ENCODE measurements at regions not wholly inside any gene's neighbourhood (a gene's known extent, or its start where the extent isn't known, plus 50 kb on each side); places are given as distances from the start of the nearest gene placed in this dataset.

DNA sequence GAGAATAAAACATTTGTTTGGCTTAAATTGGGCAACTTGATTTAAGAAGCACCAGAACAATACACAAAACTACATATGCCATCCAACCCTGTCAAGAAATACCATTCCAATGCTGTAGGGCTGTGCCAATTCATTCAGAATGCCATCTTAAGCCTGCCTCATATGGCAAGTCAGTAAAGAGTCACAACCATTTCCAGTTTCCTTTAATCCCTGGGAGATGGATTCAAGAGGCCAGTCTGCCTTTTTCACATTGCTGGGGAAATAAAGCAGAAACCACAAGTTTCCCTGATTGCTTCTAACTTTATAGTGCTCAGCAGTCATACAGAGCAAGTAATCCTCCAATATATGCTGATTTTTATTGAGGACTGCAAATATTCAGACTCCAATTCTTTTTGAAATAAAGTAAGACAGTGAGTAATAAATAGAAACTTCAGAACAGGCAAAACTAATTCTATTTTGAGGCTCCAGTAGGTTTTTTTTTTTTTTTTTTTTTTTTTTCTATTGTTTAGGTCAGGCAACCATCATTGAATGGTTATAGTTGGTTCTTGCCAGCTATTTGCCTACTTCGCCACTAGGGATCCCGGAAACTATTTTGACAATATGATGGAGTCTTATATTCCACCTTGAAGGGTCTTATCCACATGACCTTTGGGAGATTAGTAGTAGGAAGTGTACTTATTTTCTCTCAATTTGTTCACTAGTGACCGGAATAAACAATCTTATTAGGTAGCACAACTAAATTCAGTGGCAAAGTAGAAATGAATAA lies 400.9 kb upstream of the MEF2C start:
- DNase-seq, result no peak

DNA sequence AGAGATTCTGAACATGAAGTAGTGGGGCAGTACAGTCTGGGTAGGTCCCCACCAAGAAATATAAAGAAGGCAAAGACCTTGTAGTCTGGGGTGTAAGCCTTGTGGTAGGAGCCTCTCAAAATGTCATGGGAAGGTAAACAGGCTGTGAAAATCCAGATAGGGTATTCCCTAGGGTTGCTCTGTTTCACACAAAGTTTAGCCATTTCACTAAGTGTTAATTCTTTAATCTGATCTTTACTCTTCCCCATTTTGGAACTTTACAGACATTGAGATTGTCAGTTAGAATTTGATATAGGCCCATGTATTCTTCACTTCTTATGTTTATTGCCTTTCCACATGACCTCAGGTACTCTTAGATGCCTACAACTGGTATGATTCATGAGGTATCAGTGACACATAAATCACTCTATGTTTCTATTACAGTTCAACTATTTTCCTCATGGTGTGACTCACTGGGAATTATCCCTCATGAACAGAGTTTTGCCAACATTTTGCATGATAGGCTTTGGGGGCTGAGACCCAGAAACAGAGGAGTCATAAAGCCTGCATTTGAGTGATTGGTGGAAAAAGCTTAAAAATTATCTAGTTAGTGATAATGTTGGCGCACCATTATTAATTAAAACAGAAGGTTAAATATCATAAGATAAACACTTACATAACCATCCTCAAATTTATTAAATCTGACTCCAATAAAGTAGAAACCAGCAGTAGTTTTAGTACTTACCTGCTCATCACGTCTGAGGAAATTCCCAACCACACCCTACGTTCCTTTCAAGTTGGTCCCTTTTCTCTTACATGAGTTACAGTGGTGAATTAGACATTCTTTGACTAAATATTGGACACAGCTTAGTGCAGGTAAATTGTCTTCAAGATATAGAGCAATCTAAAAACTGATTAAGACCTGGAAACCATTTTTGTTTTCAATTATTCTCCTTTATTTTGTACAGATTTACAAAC lies 399.8 kb upstream of the MEF2C start:
- DNase-seq, result no peak

DNA sequence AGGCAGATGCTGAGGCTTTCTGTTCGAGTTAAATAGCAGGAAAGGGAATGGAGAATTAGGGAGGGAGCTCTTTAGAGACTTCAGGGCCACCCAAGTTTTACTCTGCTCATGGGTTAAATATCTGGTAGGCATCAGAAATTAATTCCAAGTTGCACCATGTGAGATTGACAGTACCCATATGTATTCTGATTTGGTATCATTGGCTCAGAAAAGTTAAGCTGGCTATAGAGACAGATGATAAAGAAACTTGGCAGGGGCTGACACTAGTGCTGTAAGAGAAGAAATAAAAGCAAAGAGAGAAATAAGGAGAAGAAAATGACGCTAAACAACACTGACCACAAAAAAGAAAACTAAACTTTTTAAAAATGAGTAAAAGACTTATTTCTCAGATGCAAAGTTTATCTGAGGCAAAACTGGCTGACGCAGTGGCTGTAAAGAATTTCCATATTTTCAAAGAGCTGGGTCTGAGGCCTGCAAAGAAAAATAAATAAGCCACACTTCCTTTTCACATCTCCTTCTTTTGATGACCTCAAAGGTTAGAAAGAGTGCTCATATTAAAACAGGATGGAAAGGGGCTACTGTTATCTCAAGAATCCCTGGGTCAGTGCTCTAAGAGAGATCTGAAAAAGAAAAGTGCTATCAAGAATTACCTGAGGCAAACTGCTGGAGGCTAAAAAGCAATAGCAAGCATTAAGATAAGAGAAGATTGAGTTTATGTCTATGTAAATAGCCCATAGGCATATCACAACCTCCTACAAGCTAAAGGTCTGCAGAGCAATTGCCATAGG lies 399.0 kb upstream of the MEF2C start:
- DNase-seq, result no peak

DNA sequence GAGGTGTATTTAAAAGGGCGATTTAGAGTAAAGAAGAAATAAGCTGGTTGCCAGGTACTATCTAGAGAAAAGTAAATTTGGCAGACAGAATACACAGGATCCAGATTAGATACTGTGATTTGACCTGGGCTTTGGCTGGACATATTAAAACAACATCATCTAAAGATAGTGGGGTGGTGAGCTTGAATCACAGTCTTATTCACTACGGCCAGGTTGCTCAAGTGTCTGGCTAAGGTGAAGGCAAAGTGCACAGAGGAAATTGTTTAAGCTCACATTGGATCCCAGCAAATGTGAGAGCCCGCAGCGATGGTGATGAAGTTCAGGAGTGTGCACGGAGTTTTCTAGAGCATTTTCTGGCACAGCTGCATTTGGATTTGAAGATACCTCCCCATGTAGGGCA lies 398.2 kb upstream of the MEF2C start:
- no peak for DNase-seq

DNA sequence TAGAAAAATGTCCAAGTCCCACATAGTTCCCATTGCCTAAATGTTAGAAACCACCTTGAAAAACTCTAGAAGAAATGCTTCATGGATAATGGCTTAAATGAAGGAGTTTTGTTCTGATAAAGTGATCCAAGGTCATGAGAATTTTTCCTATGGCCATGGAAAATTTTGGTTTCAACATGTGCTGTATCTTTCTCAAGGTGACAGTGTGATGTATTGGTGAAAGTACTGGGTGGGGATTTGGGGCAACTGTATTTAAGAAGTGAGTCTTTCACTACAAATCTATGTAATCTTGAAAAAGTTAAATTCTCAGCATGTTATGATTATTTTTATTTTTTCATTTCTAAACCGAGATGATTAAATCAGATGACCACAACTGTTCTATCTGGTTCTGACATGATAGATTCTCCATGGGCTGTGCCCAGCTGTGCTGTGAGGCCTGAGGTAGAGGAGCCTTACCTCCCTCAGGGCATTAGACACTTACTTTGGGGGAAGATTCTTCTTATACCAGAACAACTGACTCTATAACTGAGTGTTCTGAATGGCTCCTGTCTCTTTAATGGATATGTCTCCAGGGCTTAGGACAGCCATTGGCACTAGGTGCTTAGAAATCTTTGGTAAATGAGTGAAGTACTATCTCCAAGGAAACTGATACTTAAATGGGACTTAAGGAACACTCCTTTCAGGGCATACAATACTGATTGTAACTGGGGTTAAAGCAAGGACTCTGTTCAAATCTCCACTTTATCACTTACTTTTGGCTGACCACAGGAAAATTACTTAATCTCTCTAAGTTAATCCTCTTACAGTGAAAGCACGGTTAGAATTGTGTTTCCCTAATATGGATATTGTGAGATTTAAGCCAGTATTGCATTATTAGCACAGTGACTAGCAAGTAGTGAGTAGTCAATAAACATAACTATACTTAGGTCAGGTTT lies 397.4 kb upstream of the MEF2C start:
- DNase-seq, result no peak

DNA sequence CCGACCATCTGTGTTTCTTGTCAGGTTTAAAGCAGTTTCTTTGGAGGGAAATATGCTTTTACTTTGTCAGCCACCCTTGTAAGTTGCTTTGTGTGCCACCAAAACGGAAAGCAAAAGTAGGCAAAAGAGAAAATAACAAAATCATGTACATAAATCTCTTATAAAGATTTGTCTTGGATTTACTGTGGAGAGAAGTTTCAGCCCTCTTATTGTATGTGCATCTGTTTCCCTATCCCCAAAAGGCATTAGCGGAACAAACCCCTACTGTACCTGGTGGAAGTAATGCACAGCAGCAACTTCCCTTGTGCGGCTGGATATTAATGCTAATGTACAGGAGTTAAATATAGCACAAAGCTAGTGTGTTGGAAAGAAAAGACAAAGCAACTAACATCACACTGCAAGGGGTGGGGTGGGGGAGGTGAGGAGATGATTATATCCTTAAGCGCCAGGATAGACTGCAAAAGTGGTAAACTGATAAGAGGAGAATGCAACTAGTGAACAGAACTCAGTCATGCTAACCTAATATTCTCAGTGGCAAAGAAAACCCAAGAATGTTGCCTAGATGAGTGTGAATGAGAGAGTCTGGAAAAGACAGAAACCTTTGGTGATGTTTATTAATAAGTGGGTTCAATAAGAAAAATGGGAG lies 396.5 kb upstream of the MEF2C start:
- no peak for DNase-seq

DNA sequence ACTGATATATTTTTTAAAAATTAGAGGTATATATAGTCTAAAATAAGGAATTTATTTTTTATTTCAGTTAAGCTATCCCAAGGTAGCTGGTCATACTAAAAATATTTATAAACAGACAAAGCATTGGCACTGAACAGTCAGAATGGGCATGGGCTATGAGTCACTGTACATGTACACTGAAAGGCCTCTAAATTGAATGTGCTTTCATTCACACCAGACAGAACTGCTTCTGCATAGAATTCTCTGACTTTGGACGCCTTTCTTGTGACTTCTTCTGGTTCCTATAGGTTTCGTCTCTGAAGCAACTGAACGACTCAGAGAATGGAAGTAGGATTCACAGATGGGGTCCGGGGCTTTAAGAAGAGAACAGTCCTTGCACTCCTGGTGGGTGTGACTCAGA lies 394.8 kb upstream of the MEF2C start:
- DNase-seq, result no peak

DNA sequence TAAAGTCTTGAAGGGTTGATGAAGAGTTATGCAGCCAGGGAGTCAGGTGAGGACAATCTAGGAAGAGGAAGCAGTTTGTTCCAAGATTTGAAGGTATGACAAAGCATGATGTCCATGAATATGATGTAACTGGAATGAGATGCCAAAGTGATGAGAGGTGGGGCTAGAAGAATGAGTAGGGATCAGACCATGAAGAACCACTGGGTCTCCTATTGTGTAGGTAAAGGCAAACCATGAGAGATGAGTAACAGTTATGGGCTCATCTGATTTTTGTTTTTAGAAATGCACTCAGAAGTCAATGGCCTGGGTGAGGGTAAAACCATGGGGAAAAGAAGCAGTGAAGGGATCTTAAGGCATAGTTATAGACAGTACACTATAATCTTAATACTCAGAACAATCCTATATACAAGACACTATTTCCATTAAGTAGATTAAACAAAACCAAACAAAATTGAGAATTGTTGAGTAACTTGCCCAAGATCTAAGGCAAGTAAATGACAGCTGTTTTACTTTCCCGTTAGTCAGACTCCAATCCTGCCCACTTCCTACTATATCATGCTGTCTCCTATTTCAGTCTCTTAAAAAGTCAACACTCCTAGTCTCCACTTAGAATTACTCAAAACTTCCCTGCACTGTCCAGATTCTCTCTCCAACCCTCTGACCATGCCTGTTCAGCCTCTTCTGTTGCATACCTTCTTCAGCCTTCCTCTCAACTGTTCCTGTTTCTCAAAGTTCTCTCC lies 393.8 kb upstream of the MEF2C start:
- no peak for DNase-seq

DNA sequence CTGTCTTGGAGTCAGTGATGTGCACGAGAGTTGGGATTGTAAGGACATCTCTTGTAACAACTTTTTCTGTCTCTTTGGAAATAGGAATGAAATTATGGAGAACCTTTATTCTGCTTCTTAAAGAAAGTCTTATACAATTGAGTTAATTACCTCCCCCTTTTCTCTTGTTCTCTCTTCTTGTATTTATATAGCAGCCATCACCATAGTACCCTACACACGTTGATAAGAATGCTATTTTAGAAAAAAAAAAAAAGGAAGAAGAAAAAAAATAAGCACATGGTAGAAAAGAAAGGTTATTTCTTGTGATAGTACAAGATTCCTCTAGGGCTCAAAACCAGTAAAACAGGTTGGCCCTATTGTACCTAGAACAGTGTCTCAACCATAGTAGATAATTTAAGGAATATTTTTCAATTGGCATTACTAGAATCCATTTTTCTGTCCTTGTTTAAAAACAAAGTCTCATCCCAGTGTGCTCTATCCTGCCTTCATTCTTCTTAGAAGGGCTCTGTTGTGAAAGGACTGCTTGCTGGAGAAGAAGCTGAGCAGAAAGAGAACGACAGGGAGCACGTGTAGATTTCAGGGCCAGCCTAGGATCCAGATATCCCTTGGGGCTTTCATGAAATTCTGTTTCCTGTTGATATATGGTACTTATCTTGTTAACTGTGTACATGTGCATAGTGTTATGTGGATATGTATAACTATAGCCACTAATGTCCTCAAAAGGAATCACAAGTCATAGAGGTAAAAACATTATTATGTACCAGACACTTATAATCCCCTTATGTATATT lies 392.3 kb upstream of the MEF2C start:
- DNase-seq, result no peak

DNA sequence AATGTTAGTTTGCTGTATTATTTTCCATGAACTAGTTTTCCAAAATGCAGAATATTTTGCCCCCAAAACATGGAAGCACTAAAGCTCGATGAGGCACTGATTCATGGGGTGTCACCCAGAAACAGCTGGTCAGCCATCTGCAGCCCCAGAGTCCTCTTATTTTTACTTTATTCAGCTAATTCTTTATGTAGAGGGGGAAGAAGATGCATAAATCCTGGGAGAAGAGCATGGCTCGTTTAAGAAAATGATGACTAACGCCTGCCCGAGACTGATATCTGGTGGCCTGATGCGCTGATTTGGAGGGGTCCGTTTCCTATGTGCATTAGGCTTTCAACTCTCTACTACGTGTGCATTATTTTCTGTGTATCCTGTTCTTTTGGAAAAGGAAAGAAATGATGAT lies 390.3 kb upstream of the MEF2C start:
- no peak for DNase-seq

DNA sequence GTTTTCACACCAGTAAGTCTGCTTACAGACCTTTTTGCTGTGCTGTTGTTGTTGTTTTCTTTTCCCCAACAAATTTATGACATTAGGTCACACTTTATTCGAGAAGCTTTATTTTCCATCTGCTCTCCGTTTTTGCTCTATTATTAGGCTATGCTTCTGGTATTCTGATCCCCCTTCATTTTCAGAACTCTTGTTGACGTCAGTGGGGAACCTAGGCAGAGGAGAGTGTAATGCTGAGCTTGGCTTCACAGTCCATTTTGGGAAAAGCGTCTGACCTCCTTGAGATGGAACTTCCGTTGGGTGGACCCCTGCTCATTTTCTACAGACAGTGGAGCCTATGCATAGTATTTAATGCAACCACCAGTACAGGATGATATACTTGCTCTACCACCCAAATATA lies 387.9 kb upstream of the MEF2C start:
- DNase-seq, result no peak

DNA sequence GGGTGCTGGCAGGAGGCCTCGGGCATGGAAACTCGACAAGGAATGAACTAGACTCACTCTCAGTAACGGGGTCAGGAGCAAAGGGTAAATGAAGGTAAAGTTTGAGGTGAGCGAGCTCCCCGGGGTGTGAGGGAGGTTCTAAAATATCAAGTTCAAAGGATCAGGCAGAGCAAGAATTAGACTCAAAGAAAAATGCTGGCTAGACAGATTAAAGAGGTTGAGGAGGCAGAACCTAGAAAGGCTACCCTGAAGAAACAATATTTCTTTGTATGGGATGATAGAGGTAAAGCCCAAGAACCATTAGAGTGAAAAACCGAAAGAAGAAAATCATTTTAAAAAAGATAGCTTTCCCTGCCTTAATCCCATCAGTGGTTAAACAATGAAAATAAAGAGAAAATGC lies 386.7 kb upstream of the MEF2C start:
- DNase-seq, result no peak

DNA sequence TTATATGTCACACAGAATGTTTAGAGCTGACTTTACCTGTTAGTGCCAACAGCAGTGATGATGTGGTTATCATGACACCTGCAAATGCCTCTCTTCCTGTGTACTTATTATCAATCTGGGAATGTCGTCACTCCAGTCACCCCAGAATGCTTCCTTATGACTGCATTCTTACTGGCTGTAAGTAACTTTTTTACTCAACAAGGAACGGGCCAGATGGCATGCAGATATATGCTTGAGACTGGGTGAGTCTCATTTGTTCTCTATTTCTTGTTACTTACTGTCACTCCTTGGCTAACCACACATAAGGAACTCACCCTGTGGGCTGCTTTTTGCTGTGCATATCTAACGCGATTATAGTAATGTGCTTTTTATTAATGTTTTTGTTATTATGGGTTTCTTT lies 385.5 kb upstream of the MEF2C start:
- DNase-seq, result no peak

DNA sequence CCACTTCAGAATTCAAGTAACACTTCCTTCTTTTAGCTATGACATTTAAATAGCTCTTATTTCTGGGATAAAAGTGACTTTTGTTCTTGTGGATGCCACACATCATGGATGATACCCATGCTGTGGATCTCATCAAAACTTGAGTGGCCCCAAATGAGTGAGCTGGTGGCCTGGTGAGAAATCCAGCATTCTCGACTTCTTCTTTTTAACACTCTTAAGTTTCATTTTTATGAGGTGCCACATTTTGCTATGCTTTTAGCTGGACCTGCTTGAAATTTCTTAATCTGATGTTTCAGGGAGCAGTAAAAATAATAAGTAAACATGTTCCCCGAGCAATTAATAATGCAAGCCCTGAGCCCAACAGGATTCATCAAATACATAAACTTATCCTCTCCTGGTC lies 384.8 kb upstream of the MEF2C start:
- DNase-seq, result no peak

DNA sequence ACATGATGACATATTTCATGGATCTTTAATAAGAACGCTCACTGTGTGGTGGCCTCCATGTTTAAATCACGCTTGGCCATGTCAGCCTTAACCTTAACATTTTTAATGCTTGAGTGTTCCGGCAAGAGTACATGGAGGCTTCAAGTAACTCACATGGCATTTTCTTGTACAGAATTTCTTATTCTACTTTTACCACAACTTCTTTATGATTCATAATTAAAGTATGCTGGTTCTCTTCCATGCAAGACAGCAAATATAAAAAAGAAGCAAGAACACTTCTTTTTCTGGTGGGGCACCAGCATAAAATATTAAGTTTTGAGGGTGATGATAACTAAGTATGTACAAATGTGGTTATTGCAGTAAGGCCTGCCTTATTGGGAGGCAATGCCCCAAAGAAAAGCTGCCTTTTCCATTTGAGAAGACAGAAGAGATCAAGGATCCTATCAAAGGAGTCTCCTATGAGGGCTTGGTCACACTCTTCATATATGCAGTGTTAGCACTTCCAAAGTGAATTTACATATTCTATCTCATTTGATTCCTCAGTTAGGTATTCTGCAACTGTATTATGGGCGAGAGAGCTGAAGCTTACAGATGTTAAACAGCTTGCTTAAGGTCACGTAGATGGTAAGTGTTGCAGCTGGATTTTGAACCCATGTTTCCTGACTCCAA lies 382.7 kb upstream of the MEF2C start:
- DNase-seq, result no peak

DNA sequence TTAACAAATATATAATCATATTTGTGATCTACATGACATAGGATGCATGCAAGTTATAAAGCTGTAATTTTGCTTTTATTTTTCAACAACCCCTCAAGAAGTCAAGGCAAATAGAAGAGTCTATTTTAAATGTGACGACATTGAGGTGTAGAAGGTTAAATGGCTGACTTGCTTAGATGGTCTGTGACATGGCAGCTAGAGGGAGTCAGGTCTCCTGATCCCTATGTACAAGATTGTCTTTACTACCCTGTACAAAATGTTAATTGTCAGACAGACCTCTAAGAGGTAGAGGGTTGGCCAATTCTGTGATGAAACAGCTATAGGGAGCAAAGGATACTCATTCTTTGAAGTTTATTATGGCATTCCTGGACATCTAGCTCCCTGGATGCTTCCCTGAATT lies 380.9 kb upstream of the MEF2C start:
- no peak for DNase-seq

DNA sequence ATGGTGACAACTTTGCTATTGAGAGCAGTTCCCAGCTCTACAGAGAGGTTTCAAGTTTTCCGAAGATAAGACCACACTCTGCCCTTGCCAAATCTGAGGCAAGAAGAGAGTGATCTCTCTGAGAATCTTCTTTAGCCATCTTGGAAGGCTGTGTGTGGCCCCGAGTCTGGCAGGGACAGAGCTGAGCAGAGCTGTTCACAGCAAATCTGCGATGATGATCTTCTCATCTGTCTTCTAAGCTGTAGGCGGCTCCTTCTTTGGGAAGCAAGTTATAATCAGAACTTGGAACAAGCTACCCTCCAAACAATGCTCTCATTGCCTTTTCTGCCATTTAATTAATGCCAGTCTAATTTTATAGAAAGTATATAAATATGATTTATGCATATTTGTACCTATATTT lies 379.0 kb upstream of the MEF2C start:
- no peak for DNase-seq

DNA sequence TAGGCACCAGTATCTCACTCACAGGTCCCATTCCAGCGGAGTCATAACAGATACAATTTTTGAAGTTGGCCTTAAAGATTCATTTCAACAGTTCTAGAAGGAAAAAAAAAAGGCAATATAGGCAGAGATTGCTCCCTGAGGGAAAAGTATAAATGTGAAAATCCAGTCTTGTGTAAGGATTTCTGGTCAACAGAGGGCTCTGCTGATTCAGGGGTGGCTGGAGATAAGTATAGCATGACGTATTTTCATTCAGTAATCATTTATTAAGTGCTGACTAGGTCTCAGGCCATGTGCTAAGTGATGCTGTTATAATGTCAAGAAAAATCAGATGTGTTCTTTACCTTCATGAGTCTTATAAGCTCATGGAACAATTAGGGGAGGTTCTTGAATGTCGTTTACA lies 377.3 kb upstream of the MEF2C start:
- DNase-seq, result no peak

DNA sequence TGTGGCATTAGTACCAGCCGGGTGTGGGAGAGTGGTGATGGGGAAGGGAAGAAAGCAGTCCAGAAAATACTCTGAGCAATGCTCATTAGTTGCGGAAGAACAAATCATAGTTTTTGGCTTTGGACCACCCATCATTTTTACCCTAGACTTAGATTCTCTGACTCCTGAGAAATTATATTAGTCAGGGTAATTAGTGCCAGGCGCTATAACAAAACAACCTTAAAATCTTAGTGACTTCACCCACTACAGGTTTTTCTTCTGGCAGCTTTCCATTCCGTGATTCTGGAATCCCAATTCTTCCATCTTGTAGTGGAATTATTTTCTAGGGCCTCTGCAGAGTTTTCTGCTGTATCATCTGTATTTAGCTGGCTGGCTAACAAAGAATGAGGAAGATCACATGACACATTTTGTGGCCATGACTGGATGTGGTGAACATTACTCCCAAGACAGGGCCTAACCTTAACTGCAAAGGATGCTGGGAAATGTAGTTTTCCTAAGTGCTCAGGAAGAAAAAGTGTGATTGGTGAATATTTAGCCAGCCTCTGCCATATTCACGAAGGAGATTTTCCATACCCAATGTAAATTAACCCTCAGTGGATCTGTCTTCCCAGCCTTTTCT lies 373.0 kb upstream of the MEF2C start:
- DNase-seq, result peak; percentile 2
